Ovary (tissue), 7 donors: ENCODE measurements at regions not wholly inside any gene's neighbourhood (a gene's known extent, or its start where the extent isn't known, plus 50 kb on each side); places are given as distances from the start of the nearest gene placed in this dataset.

Experiments
- DNase-seq, 5 donors: peaks; one replicate each; pipeline ENCODE4 v3.0.0-alpha.2; 2019 to 2020
- H3K27ac ChIP-seq, 2 donors: fragments of 200-600 bp; one replicate each; pipeline versions ENCODE4 v1.5.1 to v1.8.0; 2019 to 2022
- H3K27me3 ChIP-seq: fragments of 200-600 bp; one replicate; pipeline ENCODE4 v1.8.0; 2022
- H3K36me3 ChIP-seq: fragments of 200-600 bp; sonication (generic); one replicate; pipeline ENCODE4 v1.5.1; 2019
- H3K4me1 ChIP-seq: one replicate; pipeline ENCODE4 v1.8.1; 2013; ENCODE audit warnings: mild to moderate bottlenecking, moderate library complexity; ENCODE audit not compliant: insufficient read depth
- H3K4me3 ChIP-seq: fragments of 200-600 bp; sonication (generic); one replicate; pipeline ENCODE4 v1.5.1; 2017
- H3K9me3 ChIP-seq, 2 donors: fragments of 200-600 bp in 1 of 2; sonication (generic) in 1 of 2; one replicate each; pipeline versions ENCODE4 v1.5.1 to v1.8.1; 2013 to 2019; ENCODE audit warnings: mild to moderate bottlenecking in 1 of 2, moderate library complexity in 1 of 2
- CTCF ChIP-seq, 3 donors: fragments of 450-650 bp in 2 of 3; fragments of 200-600 bp in 1 of 3; IDR thresholded peaks; one replicate each; pipeline versions ENCODE4 v1.5.1 to v1.8.0; 2016 to 2022; ENCODE audit warnings: antibody characterized with exemption in 3 of 3, mild to moderate bottlenecking in 1 of 3
- EP300 ChIP-seq: sonication (generic); formaldehyde crosslinking; IDR thresholded peaks from one replicate; pipeline ENCODE4 v1.6.1; 2017; ENCODE audit warnings: antibody characterized with exemption
- POLR2A ChIP-seq: fragments of 450-650 bp; IDR thresholded peaks from one replicate; pipeline ENCODE4 v1.6.1; 2017; ENCODE audit warnings: antibody characterized with exemption, mild to moderate bottlenecking, moderate library complexity
- WGBS, 3 donors: extraction: QIAGEN DNeasy Blood & Tissue Kit in 1 of 3; methylation state at CpG; one replicate each; pipeline versions ENCODE4 v1.1.5 to v1.1.7; 2013 to 2017; 5-methylcytosine and 5-hydroxymethylcytosine counted together
- intact Hi-C, 4 donors: fragments of 100-400 bp; cut with DNase I; formaldehyde crosslinking; loops; one replicate each; pipeline versions ENCODE4 v1.11.0 to v1.15.1; 2022 to 2023
- donor health status: DM: no; HTN: no; CAD: no; lungs with moderate emphysema.
- donor health status: DM: no; HTN: no; CAD: no.
- donor health status: Bipolar disorder and iron deficiency.
- donor health status: DM: no; HTN: no; CAD: no.
- donor health status: DM: yes; HTN: yes; CAD: no.

DNA sequence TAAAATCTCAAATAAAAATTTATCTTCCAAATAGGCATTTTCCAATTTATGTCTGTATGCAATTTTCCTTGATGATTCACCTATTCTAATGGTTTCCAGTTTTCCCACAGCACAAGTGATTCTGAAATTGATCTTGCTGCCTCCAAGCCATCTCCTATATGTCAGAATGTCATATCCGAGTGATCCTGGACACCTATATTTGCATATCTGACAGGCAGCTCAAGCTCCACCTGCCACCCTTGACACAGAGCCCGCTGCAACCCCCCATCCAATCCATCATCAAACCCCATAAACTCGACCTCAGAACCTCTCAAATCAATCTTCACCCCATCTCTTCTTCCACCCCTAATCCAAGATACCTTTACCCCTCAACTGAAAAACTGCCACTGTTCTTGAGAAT, 579.5 kb downstream of the EPHB1 start:
- no peak overlapping the region for H3K4me3 ChIP-seq
- WGBS, 3 donors: 66 to 74% (median 67%) methylated on average over 3 of the region's 3 CpGs
- no peak for DNase-seq
- intact Hi-C loops: no loop called here
- H3K9me3 ChIP-seq: no peaks in the 10 kb centered on the region
- no peaks in the 10 kb centered on the region for H3K27me3 ChIP-seq
- H3K36me3 ChIP-seq: no peaks in the 10 kb centered on the region
- H3K4me1 ChIP-seq: no peaks in the 10 kb centered on the region
- TF ChIP-seq EP300 (no peak), POLR2A (no peak), CTCF (IDR thresholded peaks at IDR 0.05) (no peak)
- no peak overlapping the region for H3K27ac ChIP-seq

- Histone ChIP-seq H3K9me3 (no peaks in the 10 kb centered on the region), H3K4me1 (no peaks in the 10 kb centered on the region), H3K27ac (no peak overlapping the region), H3K36me3 (no peaks in the 10 kb centered on the region), H3K4me3 (no peak overlapping the region), H3K27me3 (no peaks in the 10 kb centered on the region)
- no peak for TF ChIP-seq EP300
- TF ChIP-seq CTCF (IDR thresholded peaks at IDR 0.05): no peak
- TF ChIP-seq POLR2A: no peak
- intact Hi-C loops: no loop called here
- DNase-seq: no peak
- 39 to 57% (median 46%) methylated on average over 3 of the region's 3 CpGs for WGBS, 3 donors
These were observed 583.3 kb upstream of the PPP2R3A start for GRCh38 chr3:135382188-135382587.

DNA sequence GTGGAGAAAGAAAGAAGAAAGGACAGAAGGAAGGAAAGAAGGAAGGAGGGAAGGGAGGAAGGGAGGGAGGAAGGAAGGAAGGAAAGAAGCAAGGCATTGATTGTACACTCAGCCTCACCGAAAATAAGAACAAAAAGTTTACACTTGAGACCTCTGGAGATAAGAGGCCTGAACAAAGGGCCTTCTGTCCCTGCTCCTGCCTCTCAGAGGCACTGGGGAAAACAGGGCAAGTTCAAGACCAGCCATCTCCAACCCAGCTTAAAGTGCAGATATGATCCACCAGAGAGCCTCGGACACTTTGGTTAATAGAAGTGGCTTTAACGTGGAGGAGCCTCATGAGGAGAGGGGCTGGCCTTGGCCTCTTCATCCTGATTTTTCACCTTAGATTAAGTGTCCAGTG, 582.9 kb upstream of the PPP2R3A start:
- DNase-seq: no peak
- no peak overlapping the region for H3K4me3 ChIP-seq
- H3K9me3 ChIP-seq: no peaks in the 10 kb centered on the region
- no peak overlapping the region for H3K27ac ChIP-seq
- H3K27me3 ChIP-seq: no peaks in the 10 kb centered on the region
- intact Hi-C loops: no loop called here
- no peak for TF ChIP-seq EP300
- no peak for TF ChIP-seq CTCF (IDR thresholded peaks at IDR 0.05)
- no peak for TF ChIP-seq POLR2A
- H3K4me1 ChIP-seq: no peaks in the 10 kb centered on the region
- WGBS, 3 donors: 43 to 62% (median 57%) methylated on average over 3 of the region's 3 CpGs
- H3K36me3 ChIP-seq: no peaks in the 10 kb centered on the region

- WGBS, 3 donors: 59 to 74% (median 70%) methylated on average over 6 of the region's 6 CpGs
- no peaks in the 10 kb centered on the region for H3K27me3 ChIP-seq
- H3K4me1 ChIP-seq: no peaks in the 10 kb centered on the region
- no peak for DNase-seq
- no peaks in the 10 kb centered on the region for H3K36me3 ChIP-seq
- no peak overlapping the region for H3K4me3 ChIP-seq
- no peaks in the 10 kb centered on the region for H3K9me3 ChIP-seq
- intact Hi-C loops: no loop called here
- TF ChIP-seq POLR2A (no peak), EP300 (no peak), CTCF (IDR thresholded peaks at IDR 0.05) (no peak)
- no peak overlapping the region for H3K27ac ChIP-seq
These were observed 582.2 kb upstream of the PPP2R3A start for GRCh38 chr3:135383301-135383700.

DNA sequence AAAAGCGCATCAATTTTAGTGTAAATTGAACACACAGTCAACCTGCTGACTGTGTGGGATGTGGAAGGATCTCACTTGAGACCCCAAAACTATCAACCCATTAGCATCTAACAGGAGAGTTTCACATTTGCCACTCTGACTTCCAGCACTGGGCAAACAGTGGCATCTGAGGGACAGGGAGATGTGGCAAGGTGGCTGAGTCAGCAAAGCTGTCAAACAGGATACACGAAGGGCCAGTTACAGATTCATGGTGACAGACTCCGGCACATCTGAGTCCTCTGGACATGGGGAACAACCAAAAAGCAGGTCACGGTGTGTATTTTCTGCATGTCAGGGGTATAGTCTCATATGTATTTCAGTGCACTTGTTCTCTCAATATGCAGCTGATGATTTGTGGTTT, 573.4 kb upstream of the PPP2R3A start:
- TF ChIP-seq POLR2A (no peak), CTCF (IDR thresholded peaks at IDR 0.05) (no peak), EP300 (no peak)
- H3K36me3 ChIP-seq: no peaks in the 10 kb centered on the region
- H3K27me3 ChIP-seq: no peaks in the 10 kb centered on the region
- no peaks in the 10 kb centered on the region for H3K4me1 ChIP-seq
- WGBS, 3 donors: 86 to 92% (median 86%) methylated on average over 4 of the region's 4 CpGs
- no peaks in the 10 kb centered on the region for H3K9me3 ChIP-seq
- H3K27ac ChIP-seq: no peak overlapping the region
- no peak overlapping the region for H3K4me3 ChIP-seq
- no peak for DNase-seq
- intact Hi-C loops: no loop called here
